NCI-H1048 (cell line): ENCODE measurements at regions not wholly inside any gene's neighbourhood (a gene's known extent, or its start where the extent isn't known, plus 50 kb on each side); places are given as distances from the start of the nearest gene placed in this dataset.

ENCODE experiments used
- DNase-seq: peaks from one replicate; lab custom pipeline; 2025; lab: John Stamatoyannopoulos, UW

DNA sequence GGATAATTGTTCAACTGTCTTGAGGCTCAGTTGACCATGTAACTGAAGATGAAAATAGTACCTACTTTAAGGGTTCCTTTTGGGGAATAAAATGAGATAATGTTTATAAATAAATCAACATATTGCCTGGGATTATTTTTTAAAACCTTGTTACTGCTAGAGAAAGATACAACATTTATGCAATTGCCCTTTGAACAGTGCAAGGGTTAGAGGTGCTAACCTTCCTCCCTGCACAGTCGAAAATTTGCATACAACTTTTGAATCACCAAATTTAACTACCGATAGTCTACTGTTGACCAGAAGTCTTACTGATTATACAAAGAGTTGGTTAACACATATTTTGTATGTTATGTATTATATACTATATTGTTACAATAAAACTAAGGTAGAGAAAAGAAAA is 750.0 kb downstream of the EFNB2 start:
- DNase-seq: no peak

DNA sequence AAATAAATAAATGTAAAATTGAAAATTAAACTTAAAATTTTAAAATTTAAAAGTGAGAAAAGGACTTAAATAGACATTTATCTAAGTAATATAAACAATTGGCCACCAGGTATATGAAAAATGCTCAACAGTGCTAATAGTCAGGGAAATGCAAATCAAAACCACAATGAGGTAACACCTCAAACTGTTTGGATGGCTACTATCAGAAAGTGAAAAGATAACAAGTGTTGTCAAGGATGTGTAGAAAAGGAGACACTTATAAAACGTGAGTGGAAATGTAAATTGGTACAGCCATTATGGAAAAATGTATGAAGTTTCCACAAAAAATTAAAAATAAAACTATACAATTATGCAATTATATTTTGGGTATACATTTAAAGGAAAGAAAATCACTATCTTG is 752.2 kb downstream of the EFNB2 start:
- DNase-seq: no peak

DNA sequence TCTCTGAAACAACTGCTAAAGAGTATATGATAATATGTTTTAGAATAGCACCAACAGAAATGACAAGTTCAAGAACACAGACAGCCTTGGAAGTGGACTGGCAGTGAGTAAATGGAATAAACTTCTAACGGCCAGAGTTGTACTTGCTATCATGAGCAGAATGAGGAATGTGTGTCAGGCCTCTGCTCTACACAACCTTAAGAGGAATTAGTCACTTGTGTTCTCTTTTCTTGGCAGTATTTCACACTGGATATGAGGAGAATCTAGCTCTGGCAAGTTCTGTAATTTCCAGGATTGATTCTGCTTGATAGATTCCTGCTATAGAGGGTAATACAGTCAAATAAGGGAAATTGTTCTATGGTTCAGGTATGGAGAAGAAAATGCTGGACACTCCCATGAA is 757.3 kb downstream of the EFNB2 start:
- no peak for DNase-seq

DNA sequence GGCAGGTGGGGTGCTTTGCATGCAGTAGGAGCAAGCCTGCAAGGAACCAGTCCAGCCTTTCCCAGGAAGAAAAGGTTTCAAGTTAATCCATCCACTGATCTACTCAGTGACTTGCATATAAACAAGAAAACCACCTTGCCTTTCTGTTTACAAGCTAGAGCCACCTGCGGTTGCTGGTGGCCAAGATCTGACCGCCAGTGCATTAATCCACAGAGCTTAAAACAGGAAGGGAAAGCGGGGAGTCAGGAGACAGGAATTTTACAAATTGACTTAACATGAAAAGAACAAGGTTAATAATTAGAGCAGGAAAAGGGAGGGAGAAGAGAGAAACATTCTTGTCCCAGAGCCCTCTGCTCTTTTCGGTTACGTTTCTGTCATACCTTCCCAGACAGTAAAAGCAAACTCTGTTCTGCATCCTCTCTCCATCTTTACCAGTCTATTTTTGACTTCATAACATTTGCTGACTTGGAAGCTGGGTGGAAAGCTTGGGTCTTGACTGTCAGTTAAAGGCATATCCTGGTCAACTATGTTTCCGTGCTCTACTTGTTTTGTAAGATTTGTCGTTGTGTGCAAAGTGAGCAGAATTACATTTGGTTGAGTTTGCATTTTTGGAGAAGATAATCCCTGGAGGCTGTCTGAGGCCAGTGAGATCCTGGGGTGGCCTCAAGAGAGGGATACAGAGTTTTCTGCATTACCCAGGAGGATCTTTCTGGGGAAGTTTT is 760.6 kb downstream of the EFNB2 start:
- DNase-seq: no peak

DNA sequence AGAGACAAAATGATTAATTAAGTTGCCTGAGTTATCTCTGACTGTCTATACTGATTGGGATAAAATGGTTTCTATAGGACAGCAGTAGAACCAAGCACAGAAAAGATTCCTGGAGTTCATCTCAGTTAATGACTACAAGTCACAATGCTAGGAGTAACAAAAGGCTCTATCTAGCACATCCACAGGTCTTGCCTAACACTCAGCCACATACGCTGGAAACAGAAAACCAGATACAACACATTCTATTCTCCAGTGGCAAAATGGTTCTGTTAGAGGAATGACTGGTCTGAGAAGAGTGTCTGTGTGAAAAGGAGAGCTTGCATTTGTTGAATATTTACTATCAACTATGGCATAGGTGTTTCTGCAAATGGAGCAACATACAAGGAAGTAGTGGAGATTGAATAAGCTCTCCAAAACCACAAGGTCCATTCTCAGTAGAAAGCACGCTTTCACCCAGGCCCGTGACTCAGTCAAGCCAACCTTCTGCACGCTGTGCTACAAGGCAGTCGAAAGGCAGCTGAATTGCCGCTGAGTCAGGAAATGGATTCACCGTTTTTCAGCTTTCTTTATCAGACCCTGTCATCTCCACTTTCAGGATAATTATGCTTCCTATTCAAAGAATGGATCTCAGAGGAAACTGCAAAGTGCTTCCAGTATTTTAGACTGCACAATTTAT is 761.5 kb downstream of the EFNB2 start:
- no peak for DNase-seq

DNA sequence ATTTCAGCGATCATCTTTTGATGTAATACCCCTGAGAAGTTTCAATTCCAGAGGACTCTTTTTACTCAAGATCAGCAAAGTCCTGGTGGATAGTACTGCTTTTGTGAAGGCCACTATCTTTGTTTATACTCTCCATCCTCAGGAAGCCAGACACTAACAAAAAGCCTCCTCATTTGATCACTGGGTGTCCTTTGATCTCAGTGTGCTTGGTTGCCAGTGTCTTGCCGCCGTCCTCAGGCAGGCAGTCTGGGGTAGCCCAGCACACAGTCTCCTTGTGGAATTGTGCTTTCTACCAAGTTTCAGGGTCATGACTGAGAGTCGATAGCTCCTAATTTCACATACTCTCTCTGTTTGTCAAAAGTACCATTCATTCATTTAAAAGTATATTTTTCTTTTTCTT is 762.2 kb downstream of the EFNB2 start:
- no peak for DNase-seq

DNA sequence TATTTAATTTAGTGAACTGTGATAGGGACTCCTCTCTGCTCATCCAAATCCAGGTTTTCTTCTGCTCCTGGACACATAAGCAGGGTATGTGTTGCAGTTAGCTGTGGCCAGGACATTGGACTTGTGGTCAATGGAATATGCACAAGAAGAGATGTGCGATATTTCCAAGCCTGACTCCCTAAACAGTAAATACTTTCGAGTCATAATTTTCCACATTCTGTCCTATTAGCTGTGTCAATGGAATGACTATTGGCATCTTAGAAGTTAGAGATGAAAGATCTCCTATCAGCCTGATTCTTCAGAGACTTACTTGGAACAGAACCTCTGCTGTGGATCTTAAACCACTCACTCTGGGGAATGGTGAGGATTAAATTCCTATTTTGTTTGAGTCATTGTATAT is 771.0 kb downstream of the EFNB2 start:
- no peak for DNase-seq

DNA sequence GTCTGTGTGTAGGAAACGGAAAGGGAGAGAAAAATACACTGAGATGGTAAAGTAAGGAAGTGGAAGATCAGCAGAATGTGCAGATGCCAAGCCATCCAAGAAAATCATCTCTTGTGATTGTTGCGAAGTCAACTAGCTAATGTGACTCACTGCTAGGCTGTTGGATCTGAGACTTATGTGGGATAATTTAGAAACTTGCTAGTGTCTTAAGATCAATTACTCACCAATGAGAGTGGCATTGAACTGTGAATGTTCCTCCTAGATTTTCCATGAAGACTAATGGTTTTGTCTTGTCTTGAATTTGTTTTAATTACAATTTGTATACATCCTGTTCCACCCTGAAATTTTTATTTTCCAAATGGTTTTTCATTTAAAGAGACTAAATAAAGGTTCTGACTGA is 771.6 kb downstream of the EFNB2 start:
- no peak for DNase-seq

DNA sequence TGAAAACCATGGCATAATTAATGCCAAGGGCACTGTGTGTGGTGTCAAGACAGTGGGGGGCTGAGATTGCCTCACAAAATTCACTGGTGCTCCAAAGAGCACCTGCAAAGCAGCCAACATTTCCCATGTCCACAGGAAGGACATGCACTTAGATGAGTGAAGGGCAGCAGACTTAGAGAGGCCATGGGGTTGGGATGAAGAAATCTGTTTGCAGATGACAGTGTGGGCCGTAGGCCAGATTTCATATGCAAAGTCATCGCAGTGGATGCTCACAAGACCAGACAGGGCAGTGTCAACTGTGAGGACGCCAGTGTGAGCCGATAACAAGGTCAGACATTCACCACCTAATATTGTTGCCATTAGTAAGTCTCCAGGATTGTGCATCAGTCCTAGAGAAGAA is 773.4 kb downstream of the EFNB2 start:
- DNase-seq: no peak

DNA sequence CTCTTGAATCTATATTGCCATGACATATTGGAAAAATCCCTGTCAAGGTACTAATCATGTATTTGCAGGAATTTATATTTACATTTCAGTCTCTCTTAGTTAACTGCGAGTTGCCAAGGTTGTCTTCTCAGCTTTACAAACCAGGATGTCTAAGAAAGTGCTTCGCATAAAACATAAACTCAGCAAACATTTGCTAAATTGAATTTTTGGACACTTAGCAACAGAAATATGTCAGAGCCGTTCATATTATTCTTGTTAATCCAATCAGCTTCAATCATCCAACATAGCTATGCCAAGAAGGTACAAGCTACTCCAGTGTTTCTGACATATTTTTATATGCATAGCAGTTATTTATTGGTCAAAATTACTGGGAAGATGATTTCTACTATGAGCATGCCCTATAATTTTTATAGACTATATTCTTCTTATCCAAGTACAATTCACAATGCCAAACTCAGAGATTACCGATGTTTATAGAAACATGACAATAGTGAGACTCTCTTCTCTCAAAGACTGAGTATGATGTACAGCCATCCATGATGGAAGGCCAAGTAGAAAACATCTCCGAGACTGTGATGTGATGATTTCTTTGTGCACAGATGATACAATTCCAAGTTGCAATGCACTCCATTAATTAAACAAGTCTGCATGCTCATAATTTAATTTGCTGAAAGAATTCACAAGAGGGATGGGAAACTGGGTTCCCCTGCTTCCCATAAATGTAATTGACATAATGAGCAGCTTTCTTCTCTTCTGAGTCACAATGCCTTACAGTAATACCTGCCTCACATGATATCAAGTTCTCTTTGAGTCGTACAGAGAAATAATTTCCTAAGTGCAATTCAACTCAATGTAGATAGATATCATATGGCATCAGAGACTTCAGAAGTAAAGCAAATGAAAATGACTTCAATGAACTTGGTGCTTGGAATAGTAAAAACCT is 776.3 kb downstream of the EFNB2 start:
- no peak for DNase-seq

DNA sequence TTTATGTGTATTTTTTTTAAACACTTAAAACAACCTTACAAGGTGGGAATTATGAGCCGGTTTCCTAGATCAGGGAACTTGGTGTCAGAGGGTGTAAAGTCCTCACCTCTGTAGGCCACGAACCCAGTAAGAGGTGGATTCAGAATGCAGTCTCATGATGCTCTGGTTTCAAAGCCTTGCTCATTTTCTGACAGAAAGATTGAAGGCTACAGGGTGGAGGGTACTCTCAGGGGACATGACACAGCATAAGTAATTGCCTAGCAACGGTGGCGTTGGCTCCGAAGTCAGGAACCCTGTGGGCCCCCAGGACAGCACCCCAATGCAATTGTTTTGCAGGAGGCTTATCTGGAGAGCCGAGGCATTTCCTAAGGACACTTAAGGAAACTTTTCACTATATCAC is 794.7 kb downstream of the EFNB2 start:
- no peak for DNase-seq

DNA sequence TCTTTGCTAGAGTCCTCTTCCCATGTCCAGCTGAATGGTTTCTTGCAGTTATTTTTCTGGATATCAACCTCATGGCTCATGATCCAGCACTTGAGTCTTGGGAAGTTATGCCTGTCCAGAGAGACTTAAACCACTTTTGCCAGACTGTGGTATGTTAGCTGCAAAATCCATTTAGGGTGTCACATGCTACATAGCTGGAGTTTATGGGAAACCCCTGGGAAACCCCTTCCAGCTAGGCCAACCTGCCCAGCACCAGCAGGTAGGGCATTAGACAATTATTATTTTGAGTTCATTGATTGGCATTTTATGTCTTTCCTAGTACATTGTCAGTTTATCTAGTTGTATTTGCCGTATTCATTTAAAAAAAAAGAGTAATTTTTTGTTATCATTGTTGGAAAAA is 797.8 kb downstream of the EFNB2 start:
- no peak for DNase-seq

DNA sequence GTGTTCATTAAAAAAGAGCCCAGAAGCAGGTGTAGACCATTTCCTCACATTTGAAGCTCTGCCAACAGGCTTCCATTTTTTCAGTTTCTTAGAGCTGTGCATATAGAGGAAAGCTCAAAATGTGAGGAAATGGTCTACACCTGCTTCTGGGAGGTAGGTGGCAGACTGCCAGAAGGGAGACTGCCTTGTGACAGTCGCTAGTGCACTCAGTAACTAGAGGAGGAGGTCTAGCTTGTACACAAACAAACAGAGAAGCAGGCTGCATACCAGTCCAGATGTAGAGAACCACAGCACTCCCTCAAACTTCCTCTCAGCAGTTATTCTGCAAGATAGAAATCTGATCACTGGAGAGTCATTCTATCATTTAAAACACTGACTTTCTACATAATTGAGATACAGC is 800.2 kb downstream of the EFNB2 start:
- no peak for DNase-seq

DNA sequence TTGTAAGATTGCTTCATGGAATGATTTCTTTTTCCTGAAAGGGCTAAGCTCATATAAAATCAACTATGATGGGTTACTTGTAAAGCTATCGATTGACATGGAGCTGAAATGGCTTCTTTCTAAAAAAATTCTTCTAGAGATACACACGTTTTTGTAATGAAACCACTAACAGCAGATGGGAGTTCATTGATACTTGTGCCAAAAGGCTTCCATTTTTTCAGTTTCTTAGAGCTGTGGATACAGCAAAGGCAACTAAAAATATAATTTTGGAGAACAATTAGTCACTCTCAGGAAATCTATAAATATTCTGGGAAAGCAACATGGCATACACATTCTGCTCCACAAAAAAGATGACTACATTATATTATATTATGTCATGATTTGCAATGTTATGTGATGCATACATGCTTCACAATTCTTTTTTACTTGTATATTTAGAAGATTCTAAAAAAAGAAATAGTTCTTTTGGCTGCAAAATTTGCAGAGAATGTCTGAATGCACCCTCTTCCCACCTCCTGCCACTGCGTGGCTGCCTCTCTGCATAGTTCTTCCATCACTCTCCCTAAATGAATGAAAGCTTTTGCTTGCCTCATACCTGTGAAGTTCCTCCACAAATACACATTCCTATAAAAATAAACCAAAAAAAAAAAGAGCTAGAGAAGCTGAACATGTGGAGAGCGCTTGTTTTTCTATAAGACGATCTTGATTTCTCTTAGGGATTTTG is 802.5 kb downstream of the EFNB2 start:
- no peak for DNase-seq

DNA sequence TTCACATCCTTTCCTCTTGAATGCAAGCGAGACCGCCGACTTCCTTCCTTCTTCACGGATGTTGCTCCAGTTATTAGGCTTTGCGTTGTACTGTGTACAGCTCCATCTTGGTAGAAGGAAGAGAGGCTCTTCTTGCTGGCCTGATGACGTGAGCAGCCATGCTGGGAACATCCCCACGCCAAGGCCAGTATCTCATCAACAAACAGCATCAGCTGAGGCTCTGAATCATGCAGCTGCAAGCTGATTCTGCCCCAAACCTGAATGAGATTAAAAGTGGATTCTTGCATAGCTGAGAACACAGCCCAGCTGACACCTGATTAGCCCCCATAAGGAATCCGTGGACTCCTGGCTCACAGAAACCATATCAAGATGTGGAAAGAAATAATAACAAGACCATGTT is 809.6 kb downstream of the EFNB2 start:
- DNase-seq: no peak

DNA sequence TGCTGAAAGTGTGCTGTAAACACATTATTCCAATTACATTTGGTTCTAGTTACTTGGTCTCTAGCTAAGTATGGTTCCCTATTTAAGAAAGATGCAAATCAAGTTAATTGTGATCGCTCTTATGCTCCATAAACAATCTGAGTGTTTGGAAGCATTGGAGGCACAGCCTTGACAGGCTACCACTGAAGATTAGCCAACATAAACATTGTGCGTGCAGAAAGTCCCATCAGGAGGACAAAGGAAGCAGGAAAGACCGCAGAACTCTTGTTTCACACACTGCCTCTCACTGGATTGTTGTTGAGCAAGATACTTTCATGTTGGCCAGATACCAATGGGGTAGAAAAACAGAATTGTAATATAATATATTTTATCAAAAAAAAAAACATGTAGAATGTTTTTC is 814.4 kb downstream of the EFNB2 start:
- no peak for DNase-seq

DNA sequence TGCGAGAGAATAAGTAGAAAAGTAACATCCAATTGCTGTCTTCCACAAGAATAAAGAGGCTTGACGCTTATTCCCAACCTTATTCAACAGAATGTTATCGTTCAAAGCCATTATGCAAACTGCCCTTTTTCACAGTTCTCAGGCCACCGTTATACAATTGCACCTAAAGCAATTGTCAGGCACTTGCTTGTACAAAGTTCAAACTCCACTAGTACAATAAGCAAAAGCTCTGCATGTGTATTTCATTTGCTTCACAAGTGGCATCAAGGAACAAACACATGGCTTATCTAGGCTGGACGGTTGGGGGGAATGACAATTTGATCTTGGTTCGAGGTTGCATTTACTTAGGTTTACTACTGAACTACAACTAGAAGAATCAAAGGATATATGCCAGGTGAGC is 815.6 kb downstream of the EFNB2 start:
- DNase-seq: no peak

DNA sequence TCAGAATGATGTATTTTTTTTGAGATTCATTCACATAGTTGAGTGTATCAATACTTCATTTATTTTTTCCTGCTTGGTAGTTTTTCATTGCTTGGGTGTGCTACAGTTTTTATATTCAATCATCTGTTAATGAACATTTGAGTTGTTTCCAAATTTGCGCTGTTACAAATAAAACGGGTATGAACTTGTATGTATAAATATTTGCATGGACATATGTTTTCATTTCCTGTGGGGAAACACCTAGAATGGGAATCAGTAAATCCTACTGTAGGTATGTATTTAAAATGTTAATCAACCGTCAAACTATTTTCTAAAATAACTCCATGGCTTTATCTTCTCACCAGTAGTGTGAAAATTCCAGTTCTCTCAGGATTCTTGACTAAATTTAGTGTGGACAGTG is 826.3 kb downstream of the EFNB2 start:
- DNase-seq: no peak

DNA sequence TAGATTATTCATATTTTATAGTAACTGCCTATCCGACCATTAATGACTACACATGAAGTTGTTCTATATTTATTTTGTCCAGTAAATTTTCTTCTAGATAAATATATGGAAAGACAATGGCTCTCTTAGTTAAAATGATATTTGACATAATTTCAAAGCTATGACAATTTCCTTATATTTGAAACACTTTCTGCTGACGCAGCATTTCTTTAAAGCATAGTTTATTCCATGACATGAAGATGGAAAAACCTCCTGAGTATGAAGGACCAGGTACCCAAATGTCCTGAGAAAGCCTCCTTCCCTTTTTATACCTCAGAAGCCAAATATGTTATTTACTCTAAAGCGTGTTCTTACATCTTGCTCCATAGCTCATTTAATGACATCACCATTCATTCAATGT is 831.6 kb downstream of the EFNB2 start:
- no peak for DNase-seq

DNA sequence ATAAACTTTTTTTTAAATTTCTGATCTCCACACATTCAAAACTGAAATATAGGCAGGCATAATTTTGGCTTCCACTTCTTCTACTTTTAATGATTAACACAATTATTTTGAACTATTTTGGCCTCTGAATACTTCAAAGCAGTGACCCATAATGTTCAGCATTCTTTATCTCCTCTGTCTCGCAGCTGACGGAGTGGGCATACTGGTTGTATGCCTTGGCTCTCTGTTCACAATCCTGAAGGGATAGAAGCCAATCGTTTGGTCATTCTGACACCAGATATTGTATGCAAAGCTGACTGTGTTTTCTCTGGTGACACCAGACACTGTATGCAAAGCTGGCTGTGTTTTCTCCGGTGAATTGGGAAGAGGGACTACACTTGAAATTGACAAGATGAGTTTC is 833.0 kb downstream of the EFNB2 start:
- no peak for DNase-seq

DNA sequence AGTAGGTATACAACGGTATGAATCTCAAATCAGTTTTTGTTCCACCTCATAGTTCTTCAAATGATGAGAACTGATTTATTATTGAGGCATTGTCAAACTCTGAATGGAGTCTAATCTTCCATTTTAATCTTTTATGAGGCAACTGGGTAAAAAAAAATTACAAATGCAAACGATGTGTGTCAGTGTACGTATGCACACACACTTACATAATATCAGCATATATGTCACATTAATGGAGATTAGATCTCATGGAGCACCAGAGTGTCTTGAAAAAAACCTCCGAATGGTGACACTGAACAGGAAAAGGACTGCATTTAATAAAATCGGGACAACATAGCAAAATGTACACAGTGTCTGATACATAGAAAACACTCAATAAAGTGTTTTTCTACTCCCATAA is 842.7 kb downstream of the EFNB2 start:
- no peak for DNase-seq

DNA sequence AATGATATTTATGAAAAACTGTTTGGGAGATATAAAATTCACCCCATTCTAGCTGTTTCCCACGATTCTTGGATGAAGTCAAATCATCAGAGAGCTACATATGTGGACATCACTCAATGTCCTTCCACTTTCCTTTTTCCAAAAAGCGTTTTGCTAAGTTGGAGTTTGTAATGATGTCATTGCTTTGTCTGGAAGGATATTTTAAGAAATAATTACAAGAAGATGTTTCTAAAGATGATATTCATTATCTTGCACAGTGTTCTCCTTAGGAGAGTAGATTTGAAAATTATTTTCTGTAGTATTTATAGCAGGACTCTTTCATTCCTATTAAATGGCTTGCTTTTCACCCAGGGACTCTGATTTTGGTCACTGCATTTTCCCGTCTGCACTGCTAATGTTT is 851.2 kb downstream of the EFNB2 start:
- DNase-seq: no peak
